KMS-11 (cell line): ENCODE measurements at regions not wholly inside any gene's neighbourhood (a gene's known extent, or its start where the extent isn't known, plus 50 kb on each side); places are given as distances from the start of the nearest gene placed in this dataset.

Experiments
- H2AFZ ChIP-seq: fragments of 200-600 bp; sonication (generic); 2 replicates; pipeline ENCODE4 v1.6.1; 2016; ENCODE audit warnings: antibody characterized with exemption, mixed run types, low read depth
- H3K27ac ChIP-seq: fragments of 200-600 bp; sonication (generic); 2 replicates; pipeline ENCODE4 v1.6.1; 2016; ENCODE audit warnings: mild to moderate bottlenecking, mixed run types
- H3K27me3 ChIP-seq: fragments of 200-600 bp; sonication (generic); 2 replicates; pipeline ENCODE4 v1.6.1; 2017; ENCODE audit warnings: mild to moderate bottlenecking, low read depth, mixed run types, moderate library complexity; ENCODE audit not compliant: insufficient read depth
- H3K36me3 ChIP-seq: fragments of 200-600 bp; sonication (generic); 2 replicates; pipeline ENCODE4 v1.6.1; 2017; ENCODE audit warnings: mild to moderate bottlenecking, mixed run types; ENCODE audit not compliant: insufficient read depth
- H3K4me1 ChIP-seq: fragments of 200-600 bp; sonication (generic); 2 replicates; pipeline ENCODE4 v1.6.1; 2016; ENCODE audit warnings: mild to moderate bottlenecking, low read depth, mixed run types; ENCODE audit not compliant: poor library complexity, severe bottlenecking
- H3K4me2 ChIP-seq: fragments of 200-600 bp; sonication (generic); 2 replicates; pipeline ENCODE4 v1.7.0; 2016; ENCODE audit warnings: mild to moderate bottlenecking, mixed run types
- H3K4me3 ChIP-seq: fragments of 200-600 bp; sonication (generic); IDR thresholded peaks from 2 replicates; pipeline ENCODE4 v1.6.1; 2017; ENCODE audit warnings: low read depth, low read length, mixed read lengths; ENCODE audit not compliant: insufficient read depth
- H3K79me2 ChIP-seq: fragments of 200-600 bp; sonication (generic); 2 replicates; pipeline ENCODE4 v1.6.1; 2016; ENCODE audit warnings: low read depth, mixed run types; ENCODE audit not compliant: insufficient read depth
- H3K9ac ChIP-seq: fragments of 200-600 bp; sonication (generic); 2 replicates; pipeline ENCODE4 v1.6.1; 2016; ENCODE audit warnings: mild to moderate bottlenecking, mixed run types
- H4K20me1 ChIP-seq: fragments of 200-600 bp; sonication (generic); 2 replicates; pipeline ENCODE4 v1.6.1; 2016; ENCODE audit warnings: mild to moderate bottlenecking, mixed run types; ENCODE audit not compliant: insufficient read depth
- TF ChIP-seq, protein P1 (sequence below): fragments of 200-600 bp; sonication (generic); conservative IDR thresholded peaks from 2 replicates; pipeline ENCODE4 v1.6.1; 2017; ENCODE audit warnings: low read depth, mild to moderate bottlenecking, antibody characterized with exemption, low read length, moderate library complexity, mixed read lengths

DNA sequence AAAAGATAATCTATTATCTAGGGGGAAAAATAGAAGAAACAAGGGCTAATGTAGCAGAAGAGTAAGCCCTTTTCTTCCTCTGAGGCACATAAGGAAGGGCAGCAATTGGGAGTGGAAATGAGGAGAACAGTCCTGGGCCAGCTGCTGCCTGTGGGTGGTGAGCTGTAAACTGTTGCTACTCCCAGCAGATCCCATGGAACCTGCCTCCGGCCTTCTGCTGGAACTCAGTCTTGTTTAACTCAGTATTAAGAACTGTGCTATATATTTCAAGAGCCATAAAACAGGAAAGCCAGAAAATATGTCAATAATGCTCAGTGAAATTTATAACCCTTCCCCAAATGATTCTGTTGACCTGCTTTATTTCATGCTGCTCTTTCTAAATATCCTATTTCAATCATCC lies 464.2 kb downstream of the COL12A1 start:
- H2AFZ ChIP-seq, result no peak overlapping the region
- no peak overlapping the region for H3K4me2 ChIP-seq
- H3K4me3 ChIP-seq, result no peak overlapping the region
- H3K9ac ChIP-seq, result no peak overlapping the region
- no peaks in the 10 kb centered on the region for H3K27me3 ChIP-seq
- no peaks in the 10 kb centered on the region for H3K79me2 ChIP-seq
- no peaks in the 10 kb centered on the region for H3K36me3 ChIP-seq
- no peak overlapping the region for H3K27ac ChIP-seq
- TF ChIP-seq, protein P1, sequence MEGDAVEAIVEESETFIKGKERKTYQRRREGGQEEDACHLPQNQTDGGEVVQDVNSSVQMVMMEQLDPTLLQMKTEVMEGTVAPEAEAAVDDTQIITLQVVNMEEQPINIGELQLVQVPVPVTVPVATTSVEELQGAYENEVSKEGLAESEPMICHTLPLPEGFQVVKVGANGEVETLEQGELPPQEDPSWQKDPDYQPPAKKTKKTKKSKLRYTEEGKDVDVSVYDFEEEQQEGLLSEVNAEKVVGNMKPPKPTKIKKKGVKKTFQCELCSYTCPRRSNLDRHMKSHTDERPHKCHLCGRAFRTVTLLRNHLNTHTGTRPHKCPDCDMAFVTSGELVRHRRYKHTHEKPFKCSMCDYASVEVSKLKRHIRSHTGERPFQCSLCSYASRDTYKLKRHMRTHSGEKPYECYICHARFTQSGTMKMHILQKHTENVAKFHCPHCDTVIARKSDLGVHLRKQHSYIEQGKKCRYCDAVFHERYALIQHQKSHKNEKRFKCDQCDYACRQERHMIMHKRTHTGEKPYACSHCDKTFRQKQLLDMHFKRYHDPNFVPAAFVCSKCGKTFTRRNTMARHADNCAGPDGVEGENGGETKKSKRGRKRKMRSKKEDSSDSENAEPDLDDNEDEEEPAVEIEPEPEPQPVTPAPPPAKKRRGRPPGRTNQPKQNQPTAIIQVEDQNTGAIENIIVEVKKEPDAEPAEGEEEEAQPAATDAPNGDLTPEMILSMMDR, result no peak
- H3K4me1 ChIP-seq, result no peaks in the 10 kb centered on the region
- H4K20me1 ChIP-seq, result no peaks in the 10 kb centered on the region

DNA sequence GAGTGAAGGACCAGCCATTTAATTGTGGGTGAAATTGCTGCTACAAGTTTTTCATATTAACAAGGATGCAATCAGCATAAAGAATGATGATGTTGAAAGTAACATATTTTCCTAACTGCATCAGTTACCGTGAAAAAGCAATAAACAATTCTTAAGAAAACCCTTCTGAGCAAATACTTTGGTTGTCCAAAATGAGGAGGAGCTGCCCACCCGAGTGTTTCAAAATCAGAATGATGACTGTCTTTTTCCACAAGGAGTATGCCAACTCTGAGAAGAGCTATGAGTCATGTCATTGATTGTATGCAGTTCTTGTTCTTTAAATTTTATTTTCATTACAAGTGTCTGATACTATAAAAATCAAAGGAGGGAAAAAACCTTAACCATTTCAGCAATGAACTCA lies 470.5 kb downstream of the COL12A1 start:
- Histone ChIP-seq H3K27ac (no peak overlapping the region), H3K4me1 (no peaks in the 10 kb centered on the region), H3K36me3 (no peaks in the 10 kb centered on the region), H3K27me3 (no peaks in the 10 kb centered on the region), H2AFZ (no peak overlapping the region), H4K20me1 (no peaks in the 10 kb centered on the region), H3K4me2 (no peak overlapping the region), H3K4me3 (no peak overlapping the region), H3K9ac (no peak overlapping the region), H3K79me2 (no peaks in the 10 kb centered on the region)
- TF ChIP-seq, protein P1, result no peak

DNA sequence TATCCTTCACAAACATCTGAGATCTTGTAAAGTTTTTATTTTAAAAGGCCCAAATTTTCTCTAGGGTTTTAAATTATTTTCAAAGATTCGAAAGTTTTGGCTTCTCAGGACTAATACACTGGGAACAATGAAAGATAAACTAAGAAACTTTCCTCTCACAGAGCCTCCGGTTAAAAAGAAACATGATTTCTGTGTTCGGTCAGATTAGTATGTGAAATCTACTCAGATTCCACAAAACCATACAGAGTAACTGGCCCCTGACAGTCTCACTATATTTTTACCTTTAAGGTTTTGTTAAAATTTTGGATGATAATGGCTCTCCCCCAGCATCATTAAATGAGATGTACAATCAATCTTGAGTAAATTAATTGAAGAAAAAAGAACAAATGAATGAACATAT lies 471.0 kb downstream of the COL12A1 start:
- Histone ChIP-seq H3K4me1 (no peaks in the 10 kb centered on the region), H3K27me3 (no peaks in the 10 kb centered on the region), H3K9ac (no peak overlapping the region), H3K79me2 (no peaks in the 10 kb centered on the region), H3K4me3 (no peak overlapping the region), H3K27ac (no peak overlapping the region), H2AFZ (no peak overlapping the region), H3K4me2 (no peak overlapping the region), H4K20me1 (no peaks in the 10 kb centered on the region), H3K36me3 (no peaks in the 10 kb centered on the region)
- TF ChIP-seq, protein P1, result no peak

DNA sequence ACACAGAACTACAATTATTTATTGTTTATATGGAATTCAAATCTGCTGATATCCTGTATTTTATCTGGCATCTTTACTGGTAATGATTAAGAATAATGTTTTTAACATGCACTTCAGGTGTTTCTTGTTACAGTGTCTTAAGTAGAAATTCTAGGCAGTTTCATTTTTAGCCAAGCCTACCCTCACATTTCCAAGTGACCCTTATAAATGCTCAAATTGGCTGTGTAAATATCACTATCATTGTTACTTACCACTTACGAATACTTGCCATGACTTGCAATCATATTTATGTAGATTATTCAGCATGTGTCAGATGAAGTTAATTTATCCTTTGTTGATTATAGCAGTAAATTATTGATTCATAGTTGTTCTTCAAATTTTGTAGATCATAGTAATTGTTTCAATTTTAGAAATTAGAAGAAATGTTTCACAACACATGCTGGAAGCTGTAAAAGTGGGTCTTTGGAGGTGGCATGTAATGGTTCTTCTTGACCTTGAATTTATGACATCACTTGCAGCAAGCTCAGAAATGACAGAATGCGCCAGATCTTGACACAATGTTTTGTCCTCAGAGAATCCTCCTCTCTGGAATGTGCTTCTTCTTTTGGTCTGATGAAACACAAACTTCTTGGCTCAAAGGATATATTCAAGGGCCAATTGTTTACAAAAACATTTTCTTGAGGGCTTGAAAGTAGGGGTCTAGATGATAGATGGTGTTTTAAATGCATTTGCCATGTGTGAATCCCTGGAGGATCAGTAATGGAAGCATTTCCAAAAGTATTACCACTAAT lies 471.8 kb downstream of the COL12A1 start:
- H3K36me3 ChIP-seq, result no peaks in the 10 kb centered on the region
- no peak overlapping the region for H3K4me3 ChIP-seq
- no peak overlapping the region for H3K4me2 ChIP-seq
- no peaks in the 10 kb centered on the region for H3K4me1 ChIP-seq
- no peak overlapping the region for H2AFZ ChIP-seq
- no peaks in the 10 kb centered on the region for H3K27me3 ChIP-seq
- no peak overlapping the region for H3K27ac ChIP-seq
- H3K9ac ChIP-seq, result no peak overlapping the region
- no peaks in the 10 kb centered on the region for H3K79me2 ChIP-seq
- H4K20me1 ChIP-seq, result no peaks in the 10 kb centered on the region
- TF ChIP-seq, protein P1, result no peak
